GM06990 (cell line): ENCODE measurements at regions not wholly inside any gene's neighbourhood (a gene's known extent, or its start where the extent isn't known, plus 50 kb on each side); places are given as distances from the start of the nearest gene placed in this dataset.

ENCODE experiments used
- DNase-seq: peaks from one replicate; pipeline ENCODE4 v3.0.0-alpha.2; 2011; ENCODE audit not compliant: insufficient read length; ENCODE audit errors: extremely low read depth
- H3K27me3 ChIP-seq: replicated peaks from 2 replicates; pipeline ENCODE4 v1.6.0; 2011; ENCODE audit warnings: low read length; ENCODE audit not compliant: control insufficient read depth, insufficient read depth
- H3K36me3 ChIP-seq: 2 replicates; pipeline ENCODE4 v1.5.1; 2011; ENCODE audit warnings: low read length; ENCODE audit not compliant: control insufficient read depth, insufficient read depth
- H3K4me3 ChIP-seq: replicated peaks from 2 replicates; pipeline ENCODE4 v1.5.1; 2011; ENCODE audit warnings: low read depth, mild to moderate bottlenecking, control low read depth, low read length
- TF ChIP-seq, protein P1 (sequence below): IDR thresholded peaks from 2 replicates; pipeline ENCODE4 v1.5.1; 2011; ENCODE audit warnings: low read length, control low read depth, mild to moderate bottlenecking, inconsistent platforms; ENCODE audit not compliant: insufficient read depth, poor library complexity, severe bottlenecking

DNA sequence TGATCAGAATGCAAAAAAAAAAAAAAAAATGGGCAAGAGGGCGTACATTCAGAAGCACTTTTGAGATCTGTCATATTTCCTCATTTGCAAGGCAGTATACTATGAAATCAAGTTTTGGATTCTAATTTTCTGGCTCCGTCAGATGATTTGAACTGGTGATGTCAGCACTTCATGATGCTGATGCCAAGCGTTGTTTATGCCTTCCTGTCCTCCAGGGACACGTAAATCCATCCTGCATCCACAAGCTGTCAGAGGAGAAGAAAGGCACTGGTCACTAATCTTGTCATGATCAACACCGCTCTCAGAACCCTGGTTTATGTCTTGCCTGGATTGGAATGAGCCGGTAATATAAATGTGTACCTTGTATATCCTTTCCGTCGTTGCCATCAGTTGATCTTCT lies 152.1 kb upstream of the EPHA3 start:
- H3K4me3 ChIP-seq: no peak overlapping the region
- no peaks in the 10 kb centered on the region for H3K36me3 ChIP-seq
- TF ChIP-seq, protein P1, sequence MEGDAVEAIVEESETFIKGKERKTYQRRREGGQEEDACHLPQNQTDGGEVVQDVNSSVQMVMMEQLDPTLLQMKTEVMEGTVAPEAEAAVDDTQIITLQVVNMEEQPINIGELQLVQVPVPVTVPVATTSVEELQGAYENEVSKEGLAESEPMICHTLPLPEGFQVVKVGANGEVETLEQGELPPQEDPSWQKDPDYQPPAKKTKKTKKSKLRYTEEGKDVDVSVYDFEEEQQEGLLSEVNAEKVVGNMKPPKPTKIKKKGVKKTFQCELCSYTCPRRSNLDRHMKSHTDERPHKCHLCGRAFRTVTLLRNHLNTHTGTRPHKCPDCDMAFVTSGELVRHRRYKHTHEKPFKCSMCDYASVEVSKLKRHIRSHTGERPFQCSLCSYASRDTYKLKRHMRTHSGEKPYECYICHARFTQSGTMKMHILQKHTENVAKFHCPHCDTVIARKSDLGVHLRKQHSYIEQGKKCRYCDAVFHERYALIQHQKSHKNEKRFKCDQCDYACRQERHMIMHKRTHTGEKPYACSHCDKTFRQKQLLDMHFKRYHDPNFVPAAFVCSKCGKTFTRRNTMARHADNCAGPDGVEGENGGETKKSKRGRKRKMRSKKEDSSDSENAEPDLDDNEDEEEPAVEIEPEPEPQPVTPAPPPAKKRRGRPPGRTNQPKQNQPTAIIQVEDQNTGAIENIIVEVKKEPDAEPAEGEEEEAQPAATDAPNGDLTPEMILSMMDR: no peak
- H3K27me3 ChIP-seq: no peaks in the 10 kb centered on the region
- no peak for DNase-seq

DNA sequence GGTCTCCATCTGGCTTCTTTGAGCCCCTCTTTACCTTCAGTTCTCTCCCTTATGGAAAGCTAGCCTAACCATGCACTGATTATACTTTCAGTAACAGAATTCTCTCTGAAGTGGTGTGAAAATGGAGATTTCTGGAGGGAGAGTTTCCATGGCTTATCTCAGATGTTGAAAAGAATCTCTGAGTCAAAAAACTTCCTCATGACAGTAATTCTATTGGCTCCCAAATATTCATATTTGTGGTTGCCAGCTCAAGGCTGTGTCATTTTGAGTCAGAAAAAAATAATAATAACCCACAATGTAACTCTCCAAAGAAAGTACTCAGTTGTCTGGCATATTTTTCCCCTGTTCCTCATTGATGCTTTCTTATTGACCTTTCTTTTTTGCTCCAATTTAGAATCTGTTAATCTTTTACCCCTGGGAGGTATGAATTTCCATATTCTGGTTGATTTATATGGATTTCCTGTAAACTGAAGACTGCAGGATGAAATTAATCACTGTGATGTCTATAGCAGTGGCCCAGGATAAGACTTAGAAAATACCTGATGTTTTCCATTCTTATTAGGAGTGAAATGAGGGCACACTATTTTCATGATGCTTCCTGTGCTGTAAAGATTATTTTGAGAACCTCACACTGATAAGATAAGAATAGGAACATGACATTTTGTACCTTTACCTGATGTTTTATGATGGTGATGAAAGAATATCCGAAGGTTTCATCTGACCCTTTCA lies 149.5 kb upstream of the EPHA3 start:
- H3K4me3 ChIP-seq: no peak overlapping the region
- TF ChIP-seq, protein P1: no peak
- no peak for DNase-seq
- no peaks in the 10 kb centered on the region for H3K36me3 ChIP-seq
- no peaks in the 10 kb centered on the region for H3K27me3 ChIP-seq

GRCh38 chr3:88960019-88960418 lies 147.4 kb upstream of the EPHA3 start:
- H3K27me3 ChIP-seq: no peaks in the 10 kb centered on the region
- H3K36me3 ChIP-seq: no peaks in the 10 kb centered on the region
- no peak for DNase-seq
- H3K4me3 ChIP-seq: no peak overlapping the region
- TF ChIP-seq, protein P1: no peak

- TF ChIP-seq, protein P1: no peak
- Histone ChIP-seq H3K4me3 (no peak overlapping the region), H3K36me3 (no peaks in the 10 kb centered on the region)
These were observed 144.4 kb upstream of the EPHA3 start for GRCh38 chr3:88963003-88963402.

GRCh38 chr3:88979760-88980159 lies 127.7 kb upstream of the EPHA3 start:
- H3K27me3 ChIP-seq: no peaks in the 10 kb centered on the region
- DNase-seq: no peak
- no peak overlapping the region for H3K4me3 ChIP-seq
- TF ChIP-seq, protein P1: no peak
- no peaks in the 10 kb centered on the region for H3K36me3 ChIP-seq

More at GRCh38 chr3:88963003-88963402, 144.4 kb upstream of the EPHA3 start:
- DNase-seq: no peak
- no peaks in the 10 kb centered on the region for H3K27me3 ChIP-seq

GRCh38 chr3:88983458-88983857 lies 124.0 kb upstream of the EPHA3 start:
- no peak for DNase-seq
- Histone ChIP-seq H3K4me3 (no peak overlapping the region), H3K27me3 (no peaks in the 10 kb centered on the region), H3K36me3 (no peaks in the 10 kb centered on the region)
- TF ChIP-seq, protein P1: no peak
